ENCODE measurements at regions not wholly inside any gene's neighbourhood (a gene's known extent, or its start where the extent isn't known, plus 50 kb on each side); places are given as distances from the start of the nearest gene placed in this dataset.
"Not testable (repeated sequence)": the region's sequence is repeated elsewhere in the genome, so short reads cannot be mapped to it uniquely, and the experiment has no call there.

- no peak for DNase-seq (ENCODE audit: low spot score)
- H3K4me1 ChIP-seq: no peaks in the 10 kb centered on the region
- no peak overlapping the region for H3K27ac ChIP-seq
- no peaks in the 10 kb centered on the region for H3K27me3 ChIP-seq
- H3K9me3 ChIP-seq: no peaks in the 10 kb centered on the region
- H3K36me3 ChIP-seq: no peaks in the 10 kb centered on the region
- H3K4me3 ChIP-seq: no peak overlapping the region
- TF ChIP-seq CTCF (IDR thresholded peaks at IDR 0.05): no peak
Observed at GRCh38 chr9:7489036-7489435, 310.5 kb downstream of the DMAC1 start.

- H3K27ac ChIP-seq; H3K4me3 ChIP-seq; H3K9me3 ChIP-seq; H3K4me1 ChIP-seq; H3K36me3 ChIP-seq; DNase-seq (ENCODE audit: low spot score); H3K27me3 ChIP-seq: not testable (repeated sequence)
Observed at GRCh38 chr9:7484014-7484413, 315.6 kb downstream of the DMAC1 start.

GRCh38 chr9:7481570-7481969 is 318.0 kb downstream of the DMAC1 start:
- Histone ChIP-seq H3K27me3 (no peaks in the 10 kb centered on the region), H3K27ac (no peak overlapping the region), H3K36me3 (no peaks in the 10 kb centered on the region), H3K4me1 (no peaks in the 10 kb centered on the region), H3K9me3 (no peaks in the 10 kb centered on the region), H3K4me3 (no peak overlapping the region)
- no peak for TF ChIP-seq CTCF (IDR thresholded peaks at IDR 0.05)
- DNase-seq (ENCODE audit: low spot score): no peak

GRCh38 chr9:7479300-7479699 is 320.3 kb downstream of the DMAC1 start:
- no peaks in the 10 kb centered on the region for H3K27me3 ChIP-seq
- no peak overlapping the region for H3K27ac ChIP-seq
- H3K9me3 ChIP-seq: no peaks in the 10 kb centered on the region
- no peak for DNase-seq (ENCODE audit: low spot score)
- H3K36me3 ChIP-seq: no peaks in the 10 kb centered on the region
- no peak for TF ChIP-seq CTCF (IDR thresholded peaks at IDR 0.05)
- H3K4me1 ChIP-seq: no peaks in the 10 kb centered on the region
- H3K4me3 ChIP-seq: no peak overlapping the region

- Histone ChIP-seq H3K4me3 (no peak overlapping the region), H3K4me1 (no peaks in the 10 kb centered on the region), H3K27me3 (no peaks in the 10 kb centered on the region), H3K27ac (no peak overlapping the region), H3K9me3 (no peaks in the 10 kb centered on the region), H3K36me3 (no peaks in the 10 kb centered on the region)
- TF ChIP-seq CTCF (IDR thresholded peaks at IDR 0.05): no peak
- no peak for DNase-seq (ENCODE audit: low spot score)
Observed at GRCh38 chr9:7478646-7479045, 320.9 kb downstream of the DMAC1 start.

GRCh38 chr9:7467186-7467585 is 332.4 kb downstream of the DMAC1 start:
- Histone ChIP-seq H3K4me1 (no peaks in the 10 kb centered on the region), H3K4me3 (no peak overlapping the region), H3K9me3 (no peaks in the 10 kb centered on the region), H3K27ac (no peak overlapping the region), H3K36me3 (no peaks in the 10 kb centered on the region), H3K27me3 (no peaks in the 10 kb centered on the region)
- no peak for TF ChIP-seq CTCF (IDR thresholded peaks at IDR 0.05)
- no peak for DNase-seq (ENCODE audit: low spot score)
